Lower leg skin (tissue), 3 donors: ENCODE measurements at regions not wholly inside any gene's neighbourhood (a gene's known extent, or its start where the extent isn't known, plus 50 kb on each side); places are given as distances from the start of the nearest gene placed in this dataset.

Experiments used
- CTCF ChIP-seq, 3 donors: fragments of 450-650 bp; IDR thresholded peaks; one replicate each; pipeline ENCODE4 v1.5.1; 2016; ENCODE audit warnings: antibody characterized with exemption in 3 of 3, mild to moderate bottlenecking in 3 of 3, moderate library complexity in 2 of 3
- POLR2A ChIP-seq, 2 donors: fragments of 450-650 bp; IDR thresholded peaks; one replicate each; pipeline ENCODE4 v1.6.1; 2016 to 2017; ENCODE audit warnings: antibody characterized with exemption in 2 of 2, mild to moderate bottlenecking in 1 of 2, moderate library complexity in 1 of 2

GRCh38 chr20:40617594-40617993 lies 71.4 kb downstream of the MAFB start:
- TF ChIP-seq CTCF (IDR thresholded peaks at IDR 0.05) (no peak), POLR2A (IDR thresholded peaks at IDR 0.05) (no peak)
